GM18909 (cell line): ENCODE measurements at regions not wholly inside any gene's neighbourhood (a gene's known extent, or its start where the extent isn't known, plus 50 kb on each side); places are given as distances from the start of the nearest gene placed in this dataset.

Source experiments
- ATAC-seq: cut with Tn5 transposase; IDR thresholded peaks from one replicate; pipeline ENCODE4 v1.9.1; 2021; ENCODE audit warnings: mild to moderate bottlenecking; ENCODE audit not compliant: unreplicated experiment, poor library complexity

GRCh38 chr14:54123841-54124240, 167.2 kb upstream of the BMP4 start:
- ATAC-seq: no peak

DNA sequence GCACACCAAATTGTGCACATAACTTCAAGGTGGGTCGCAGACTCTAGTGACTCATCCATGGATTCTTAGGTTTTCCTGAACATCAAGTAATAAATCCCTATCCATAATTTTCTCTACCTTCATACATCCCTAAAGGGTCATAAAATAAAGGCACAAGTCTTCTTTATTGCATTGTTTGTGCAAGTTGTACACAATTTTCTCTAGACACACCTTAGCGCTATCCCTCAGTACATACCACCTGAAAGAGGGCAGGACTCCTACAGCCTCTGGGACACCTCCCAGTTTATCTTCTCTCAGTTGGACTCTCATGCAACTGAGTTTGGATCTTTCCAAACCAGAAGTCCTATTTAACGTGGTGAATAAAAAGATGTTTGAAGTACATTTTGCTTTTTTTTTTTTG, 168.5 kb upstream of the BMP4 start:
- no peak for ATAC-seq

GRCh38 chr14:54126947-54127346, 170.3 kb upstream of the BMP4 start:
- ATAC-seq: no peak

GRCh38 chr14:54127526-54127925, 170.9 kb upstream of the BMP4 start:
- no peak for ATAC-seq

GRCh38 chr14:54129850-54130640, 173.4 kb upstream of the BMP4 start:
- ATAC-seq: no peak

GRCh38 chr14:54132496-54132895, 175.9 kb upstream of the BMP4 start:
- ATAC-seq: no peak

DNA sequence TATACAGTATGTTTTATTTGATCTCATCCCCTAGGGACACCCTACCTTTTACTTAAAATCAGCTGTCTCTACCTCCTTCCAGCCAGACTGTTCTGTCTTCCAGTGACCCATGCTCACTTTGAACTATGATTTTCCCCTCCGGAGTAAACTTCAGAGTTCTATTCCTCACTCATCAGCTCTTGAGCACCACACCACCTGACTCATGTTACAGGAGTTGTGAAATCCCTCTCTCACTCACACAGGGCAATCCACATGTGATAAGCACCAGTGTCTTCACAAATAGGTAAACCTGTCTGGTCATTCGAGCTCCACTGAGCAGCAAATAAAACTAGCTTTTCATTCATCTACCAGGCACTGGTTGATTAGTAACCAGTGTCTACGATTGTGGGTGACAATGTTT, 177.3 kb upstream of the BMP4 start:
- ATAC-seq: no peak

GRCh38 chr14:54135804-54136280, 179.2 kb upstream of the BMP4 start:
- ATAC-seq: no peak

DNA sequence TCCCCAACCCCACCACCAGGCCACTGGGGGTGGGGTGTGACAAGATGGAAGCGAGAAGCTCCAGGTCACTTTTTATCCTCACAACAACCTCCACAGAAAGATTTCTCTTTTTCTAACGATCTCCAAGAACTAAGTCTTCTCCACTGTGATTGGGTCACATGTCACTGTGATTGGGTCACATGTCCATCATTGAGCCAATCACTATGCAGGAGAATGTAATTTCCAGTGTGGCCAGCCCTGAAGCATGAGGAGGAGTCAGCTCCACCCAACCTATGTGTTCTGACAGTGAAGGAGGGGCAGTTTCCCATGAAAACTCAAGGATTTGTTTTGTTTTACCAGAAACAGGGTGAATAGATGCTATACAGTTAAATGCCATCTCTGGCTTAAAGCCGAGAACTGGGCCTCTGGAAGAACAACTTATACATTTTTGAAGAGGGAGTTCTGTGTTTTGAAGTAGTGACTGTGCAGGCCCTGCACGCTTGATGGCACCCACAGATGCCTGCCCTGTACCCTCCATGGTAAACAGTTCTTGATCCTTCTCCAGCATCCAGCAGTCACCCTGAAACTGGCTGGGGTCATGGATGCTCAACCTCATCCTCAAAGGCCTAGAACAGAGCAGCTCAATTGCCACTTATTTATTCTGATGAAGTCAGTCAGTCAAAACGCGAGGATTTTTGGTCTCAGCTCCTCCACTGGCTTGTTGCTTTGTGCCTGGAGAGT, 180.4 kb upstream of the BMP4 start:
- ATAC-seq: no peak

DNA sequence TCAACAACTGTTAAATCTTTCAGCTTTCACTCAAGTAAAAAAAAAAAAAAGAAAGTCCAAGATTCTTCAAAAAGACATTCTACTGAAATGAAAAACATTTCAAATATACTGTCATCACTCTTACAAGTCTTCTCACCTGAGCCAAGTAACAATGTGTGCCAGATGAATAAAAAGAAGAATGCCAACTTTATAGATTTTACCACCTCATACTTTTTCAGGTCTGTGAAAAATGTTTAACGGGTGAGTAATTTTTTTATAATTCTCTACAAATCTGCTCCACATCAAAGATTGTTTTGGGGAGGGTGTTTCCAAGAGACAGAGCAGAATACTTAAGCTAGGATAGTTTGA, 181.0 kb upstream of the BMP4 start:
- no peak for ATAC-seq

DNA sequence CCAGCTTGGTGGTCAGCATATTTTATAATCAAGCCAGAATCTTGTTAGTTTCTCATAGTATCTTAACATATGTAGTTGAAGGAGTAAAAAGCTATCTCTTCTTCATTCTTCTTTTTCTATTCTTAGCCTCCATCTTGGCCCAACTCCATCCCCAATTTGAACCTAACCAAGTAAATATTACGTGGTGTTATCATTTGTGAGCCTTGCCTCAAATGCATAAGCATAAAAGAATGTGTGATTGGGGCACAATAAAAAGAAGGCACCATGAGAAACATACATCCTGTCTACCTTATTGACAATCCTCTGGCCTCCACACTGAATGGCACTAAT, 181.4 kb upstream of the BMP4 start:
- ATAC-seq: no peak

DNA sequence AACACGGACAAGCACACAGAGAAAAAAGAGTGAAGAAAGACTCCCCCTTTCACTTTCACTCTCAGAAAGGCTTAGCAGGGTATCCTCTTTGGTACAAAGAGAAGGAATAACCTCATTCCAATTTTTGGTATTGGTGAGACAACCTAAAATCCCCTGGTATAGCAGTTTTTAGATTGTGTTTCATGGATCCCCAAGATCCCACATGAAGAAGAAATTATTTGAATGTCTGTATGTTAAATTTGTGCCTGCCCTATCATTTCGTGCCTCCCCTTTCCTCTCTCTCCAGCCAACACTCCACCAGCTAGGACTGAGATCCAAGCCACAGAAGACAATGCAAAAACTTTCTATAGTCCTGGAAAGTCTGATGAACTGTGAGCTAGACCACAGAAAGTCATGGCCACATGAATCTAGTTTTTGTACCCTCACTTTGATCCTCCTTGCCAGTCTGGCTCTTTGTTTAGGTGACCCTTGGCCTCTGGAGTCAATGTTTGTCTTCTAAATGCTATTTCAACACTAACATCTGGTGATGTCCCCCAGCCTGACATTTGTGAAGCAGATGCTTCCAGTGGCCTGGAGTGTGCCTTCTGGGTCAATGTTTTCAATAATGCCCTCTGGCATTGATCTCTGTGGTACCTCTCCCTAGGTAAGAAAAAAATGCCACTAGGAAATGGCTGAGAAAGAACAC, 181.9 kb upstream of the BMP4 start:
- no peak for ATAC-seq

DNA sequence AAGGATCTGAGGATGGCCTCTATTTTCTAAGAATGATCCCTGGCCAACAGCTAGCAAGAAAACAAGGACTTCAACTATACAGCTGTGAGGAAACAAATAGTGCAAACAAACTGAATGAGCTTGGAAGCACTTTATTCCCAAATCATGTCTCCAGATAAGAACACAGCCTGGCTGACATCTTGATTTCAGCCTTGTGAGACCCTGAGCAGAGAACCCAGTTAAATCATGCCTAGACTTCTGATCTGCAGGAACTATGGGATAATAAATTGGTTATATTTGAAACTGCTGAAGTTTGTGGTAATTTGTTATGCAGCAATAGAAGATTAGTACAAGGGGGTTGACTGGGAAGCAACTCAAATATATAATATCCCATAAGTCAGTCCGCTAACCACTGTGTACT, 183.9 kb upstream of the BMP4 start:
- no peak for ATAC-seq

GRCh38 chr14:54146601-54147000, 190.0 kb upstream of the BMP4 start:
- ATAC-seq: no peak

- no peak for ATAC-seq
Measured at GRCh38 chr14:54147282-54147681, 190.7 kb upstream of the BMP4 start.

DNA sequence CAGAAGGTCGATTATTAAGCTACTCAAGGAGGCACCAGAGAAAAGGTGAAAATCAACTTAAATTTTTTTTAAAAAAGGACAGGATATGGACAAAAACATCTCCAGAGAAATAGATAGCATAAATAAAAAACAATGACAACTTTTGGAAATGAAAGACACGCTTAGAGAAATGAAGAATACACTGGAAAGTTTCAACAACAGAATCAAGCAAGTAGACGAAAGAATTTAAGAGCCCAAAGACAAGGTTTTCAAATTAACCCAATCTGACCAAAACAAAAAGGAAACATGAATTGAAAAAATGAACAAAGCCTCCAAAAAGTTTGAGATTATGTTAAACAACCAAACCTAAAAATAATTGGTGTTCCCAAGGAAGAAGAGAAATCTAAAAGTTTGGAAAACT, 191.1 kb upstream of the BMP4 start:
- ATAC-seq: no peak

DNA sequence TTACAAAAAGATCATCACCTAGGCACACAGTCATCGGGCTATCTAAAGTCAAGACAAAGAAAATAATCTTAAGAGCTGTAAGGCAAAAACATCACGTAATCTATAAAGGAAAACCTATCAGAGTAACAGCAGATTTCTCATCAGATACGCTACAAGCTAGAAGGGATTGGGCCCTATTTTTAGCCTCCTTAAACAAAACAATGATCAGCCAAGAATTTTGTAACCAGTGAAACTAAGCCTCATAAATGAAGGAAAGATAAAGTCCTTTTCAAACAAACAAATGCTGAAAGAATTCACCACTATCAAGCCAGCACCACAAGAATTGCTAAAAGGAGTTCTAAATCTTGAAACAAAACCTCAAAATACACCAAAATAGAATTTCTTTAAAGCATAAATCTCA, 191.6 kb upstream of the BMP4 start:
- no peak for ATAC-seq

- no peak for ATAC-seq
Measured at GRCh38 chr14:54152351-54152750, 195.7 kb upstream of the BMP4 start.

DNA sequence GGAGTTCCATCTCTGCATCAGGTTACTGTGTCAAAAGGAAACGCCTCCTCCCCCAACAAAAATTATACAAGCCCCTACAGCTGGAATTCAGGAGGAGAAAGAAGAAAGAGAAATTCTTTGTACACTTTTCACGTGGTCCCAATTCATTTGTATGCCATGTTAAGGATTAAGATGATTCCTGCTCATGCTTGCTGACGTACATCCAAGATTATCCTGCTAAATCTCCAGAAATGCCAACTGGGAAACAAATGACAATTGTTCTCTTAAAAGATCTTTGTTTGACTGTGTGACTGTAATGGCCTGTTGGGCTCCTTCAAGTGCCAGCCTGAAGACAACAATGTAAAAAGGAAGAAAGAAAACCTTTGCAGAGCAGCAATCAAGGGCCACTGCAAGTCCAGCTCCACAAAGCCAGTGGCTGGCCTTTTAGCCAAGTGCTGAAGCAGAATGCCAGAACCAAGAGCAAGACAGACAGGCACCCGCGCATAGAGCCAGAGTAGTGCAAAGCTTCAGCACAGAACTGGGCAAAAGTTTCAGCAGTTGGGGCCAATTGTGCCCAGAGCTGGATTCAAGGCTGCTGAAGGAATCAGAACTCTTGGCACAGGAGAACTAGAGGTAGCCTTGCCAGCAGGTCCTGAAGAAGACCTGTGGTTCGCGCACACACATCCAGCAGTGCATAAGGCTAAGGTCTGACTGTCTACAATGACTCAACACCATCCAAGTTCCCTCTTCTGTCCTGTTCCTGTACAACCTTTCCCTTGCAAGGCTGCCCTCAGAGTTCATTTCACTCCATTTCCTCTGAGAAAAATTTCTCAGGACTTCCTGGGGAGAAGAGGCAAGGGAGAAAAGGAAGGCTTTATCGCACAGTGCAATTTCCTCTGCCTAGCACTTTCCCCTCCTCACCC, 209.7 kb upstream of the BMP4 start:
- ATAC-seq: no peak

DNA sequence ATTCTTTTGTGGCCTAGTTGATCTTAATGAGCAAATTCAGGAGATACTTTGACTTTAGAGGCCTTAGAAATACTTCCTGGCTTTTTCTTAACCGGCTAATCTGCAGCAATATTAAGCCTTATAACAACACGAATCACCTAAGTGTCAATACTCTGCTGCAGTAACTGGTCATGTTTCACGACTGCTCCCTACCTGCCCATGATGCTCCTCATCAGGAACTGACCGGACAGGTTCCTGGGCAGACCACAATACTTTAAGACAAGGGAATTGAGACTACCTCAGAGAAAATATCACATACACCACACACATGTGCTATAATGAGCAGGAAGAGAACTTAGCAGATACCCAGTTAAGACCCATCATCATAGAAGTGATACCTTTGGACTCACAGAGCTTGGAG, 211.9 kb upstream of the BMP4 start:
- ATAC-seq: no peak
